RWPE1 (cell line): ENCODE measurements at regions not wholly inside any gene's neighbourhood (a gene's known extent, or its start where the extent isn't known, plus 50 kb on each side); places are given as distances from the start of the nearest gene placed in this dataset.

Source experiments
- CTCF ChIA-PET: fragments of 350-600 bp; sonication (Branson Sonifier 250); formaldehyde crosslinking; extraction: SDS; loops from one replicate; lab custom pipeline; 2021; lab: Yijun Ruan, JAX
- POLR2A ChIA-PET: fragments of 400-600 bp; formaldehyde crosslinking; extraction: SDS; loops from one replicate; lab custom pipeline; 2020; ENCODE audit warnings: antibody characterized with exemption; ENCODE audit not compliant: low non-redundant PET; lab: Yijun Ruan, JAX
- DNase-seq: peaks from one replicate; pipeline ENCODE4 v3.0.0; 2012; ENCODE audit warnings: low spot score
- H3K27ac ChIP-seq: fragments of 450-650 bp; 2 replicates; pipeline ENCODE4 v1.5.1; 2017
- CTCF ChIP-seq: fragments of 450-650 bp; conservative IDR thresholded peaks from 2 replicates; pipeline ENCODE4 v1.5.1; 2017; ENCODE audit warnings: low read depth, mild to moderate bottlenecking

- H3K27ac ChIP-seq = no peak overlapping the region
- no peak for DNase-seq
- no peak for TF ChIP-seq CTCF
- ChIA-PET CTCF (no interaction called here), POLR2A (no interaction called here)
Measured at GRCh38 chr2:205895981-205896655, 189.9 kb downstream of the INO80D start.

- ChIA-PET CTCF (no interaction called here), POLR2A (no interaction called here)
- DNase-seq = no peak
- TF ChIP-seq CTCF = no peak
- no peak overlapping the region for H3K27ac ChIP-seq
Measured at GRCh38 chr2:205892665-205893259, 193.2 kb downstream of the INO80D start.

GRCh38 chr2:205892251-205892655 lies 193.7 kb downstream of the INO80D start:
- CTCF ChIA-PET = no interaction called here
- H3K27ac ChIP-seq = no peak overlapping the region
- peak; percentile 42 for DNase-seq
- no peak for TF ChIP-seq CTCF
- POLR2A ChIA-PET = no interaction called here

GRCh38 chr2:205889114-205889513 lies 196.9 kb downstream of the INO80D start:
- TF ChIP-seq CTCF = no peak
- peak; percentile 92 for DNase-seq
- CTCF ChIA-PET = interaction anchor here (0.5 to 0.6 kb wide), 2 partner anchors 26 to 962 kb away, joined by 3 read pairs; no protein-coding TSS in a partner anchor
- H3K27ac ChIP-seq = peak overlapping the region; percentile 58; the same call in 1 of the 2 replicates
- POLR2A ChIA-PET = no interaction called here

- POLR2A ChIA-PET = no interaction called here
- DNase-seq = no peak
- CTCF ChIA-PET = no interaction called here
- no peak for TF ChIP-seq CTCF
- no peak overlapping the region for H3K27ac ChIP-seq
Measured at GRCh38 chr2:205887637-205888036, 198.3 kb downstream of the INO80D start.

- ChIA-PET CTCF (interaction anchor here (0.5 to 0.6 kb wide), 2 partner anchors 43 to 271 kb away, joined by 3 read pairs; no protein-coding TSS in a partner anchor), POLR2A (no interaction called here)
- no peak overlapping the region for H3K27ac ChIP-seq
- peak; percentile 52 for DNase-seq
- TF ChIP-seq CTCF = peak; percentile 77
Measured at GRCh38 chr2:205885492-205886099, 200.4 kb downstream of the INO80D start.
